NCI-H82 (cell line): ENCODE measurements at regions not wholly inside any gene's neighbourhood (a gene's known extent, or its start where the extent isn't known, plus 50 kb on each side); places are given as distances from the start of the nearest gene placed in this dataset.
A peak's percentile ranks its signal among the peaks of the same experiment; 100 is the strongest.

Experiments
- DNase-seq: peaks from one replicate; lab custom pipeline; 2025; lab: John Stamatoyannopoulos, UW

GRCh38 chr18:76571689-76572088 is 76.6 kb upstream of the ZNF516 start:
- no peak for DNase-seq

GRCh38 chr18:76570856-76571255 is 75.8 kb upstream of the ZNF516 start:
- no peak for DNase-seq

- no peak for DNase-seq
These were observed 74.8 kb upstream of the ZNF516 start for GRCh38 chr18:76569644-76570419.

- DNase-seq = no peak
These were observed 73.7 kb upstream of the ZNF516 start for GRCh38 chr18:76568731-76569130.

- no peak for DNase-seq
These were observed 72.9 kb upstream of the ZNF516 start for GRCh38 chr18:76567835-76568445.

GRCh38 chr18:76566987-76567386 is 71.9 kb upstream of the ZNF516 start:
- DNase-seq = no peak

- DNase-seq = peak; percentile 42
These were observed 70.5 kb upstream of the ZNF516 start for GRCh38 chr18:76565238-76566173.

- DNase-seq = no peak
These were observed 69.7 kb upstream of the ZNF516 start for GRCh38 chr18:76564655-76565237.

- DNase-seq = no peak
These were observed 69.1 kb upstream of the ZNF516 start for GRCh38 chr18:76564117-76564516.

- no peak for DNase-seq
These were observed 67.5 kb upstream of the ZNF516 start for GRCh38 chr18:76562286-76563122.

- no peak for DNase-seq
These were observed 64.0 kb upstream of the ZNF516 start for GRCh38 chr18:76558881-76559667.

- DNase-seq = no peak
These were observed 62.1 kb upstream of the ZNF516 start for GRCh38 chr18:76557026-76557575.

GRCh38 chr18:76554547-76555222 is 59.6 kb upstream of the ZNF516 start:
- no peak for DNase-seq

- no peak for DNase-seq
These were observed 58.9 kb upstream of the ZNF516 start for GRCh38 chr18:76553715-76554546.

- DNase-seq = no peak
These were observed 53.5 kb upstream of the ZNF516 start for GRCh38 chr18:76548541-76548940.

- no peak for DNase-seq
These were observed 52.3 kb upstream of the ZNF516 start for GRCh38 chr18:76547296-76547695.

- DNase-seq = no peak
These were observed 51.4 kb upstream of the ZNF516 start for GRCh38 chr18:76546436-76546835.

- DNase-seq = peak; percentile 49
These were observed 51.0 kb upstream of the ZNF516 start for GRCh38 chr18:76546088-76546435.
